Mesenchymal stem cell (in vitro differentiated cells and primary cell): ENCODE measurements at regions not wholly inside any gene's neighbourhood (a gene's known extent, or its start where the extent isn't known, plus 50 kb on each side); places are given as distances from the start of the nearest gene placed in this dataset.

ENCODE experiments used
- DNase-seq: peaks from one replicate; pipeline ENCODE4 v3.0.0-alpha.2; 2013
- H2AFZ ChIP-seq: one replicate; pipeline ENCODE4 v1.6.1; 2013; ENCODE audit warnings: low read depth, mild to moderate bottlenecking, control low read depth, inconsistent platforms, low read length, moderate library complexity
- H2AK5ac ChIP-seq: 2 replicates; pipeline ENCODE4 v1.6.1; 2013; ENCODE audit warnings: low read length, moderate library complexity, mild to moderate bottlenecking, inconsistent platforms; ENCODE audit not compliant: severe bottlenecking
- H2BK120ac ChIP-seq: one replicate; pipeline ENCODE4 v1.6.1; 2013; ENCODE audit warnings: low read depth, mild to moderate bottlenecking, inconsistent platforms, low read length, moderate library complexity
- H2BK12ac ChIP-seq, 2 experiments: one replicate each; pipeline ENCODE4 v1.6.1; 2013; ENCODE audit warnings: inconsistent platforms in 2 of 2, low read length in 2 of 2, mild to moderate bottlenecking in 2 of 2, moderate library complexity in 2 of 2, control low read depth in 1 of 2
- H2BK15ac ChIP-seq: one replicate; pipeline ENCODE4 v1.6.1; 2013; ENCODE audit warnings: mild to moderate bottlenecking, low read depth, inconsistent platforms; ENCODE audit not compliant: poor library complexity, severe bottlenecking
- H2BK5ac ChIP-seq: 2 replicates; pipeline ENCODE4 v1.6.1; 2013; ENCODE audit warnings: low read depth, mild to moderate bottlenecking, low read length, control low read depth, inconsistent platforms; ENCODE audit not compliant: poor library complexity, severe bottlenecking
- H3K14ac ChIP-seq, 2 experiments: one replicate each; pipeline ENCODE4 v1.6.1; 2013; ENCODE audit warnings: inconsistent platforms in 2 of 2, low read length in 2 of 2, control low read depth in 1 of 2, mild to moderate bottlenecking in 1 of 2, moderate library complexity in 1 of 2
- H3K18ac ChIP-seq, 2 experiments: one replicate each; pipeline ENCODE4 v1.6.1; 2013; ENCODE audit warnings: inconsistent platforms in 2 of 2, low read length in 2 of 2, control low read depth in 1 of 2, low read depth in 1 of 2, mild to moderate bottlenecking in 1 of 2
- H3K23ac ChIP-seq, 2 experiments: one replicate each; pipeline ENCODE4 v1.6.1; 2013; ENCODE audit warnings: inconsistent platforms in 2 of 2, low read length in 2 of 2, mild to moderate bottlenecking in 2 of 2, moderate library complexity in 2 of 2, control low read depth in 1 of 2
- H3K27ac ChIP-seq: 2 replicates; pipeline ENCODE4 v1.5.1; 2013; ENCODE audit warnings: mild to moderate bottlenecking, moderate library complexity, low read length, control low read depth, inconsistent platforms; ENCODE audit not compliant: poor library complexity, severe bottlenecking
- H3K27me3 ChIP-seq, 2 experiments: 2 replicates each; pipeline versions ENCODE4 v1.6.1 to v1.7.0; 2013; ENCODE audit warnings: low read length in 2 of 2, mild to moderate bottlenecking in 2 of 2, moderate library complexity in 2 of 2, control low read depth in 1 of 2, inconsistent platforms in 1 of 2; ENCODE audit not compliant: control insufficient read depth in 1 of 2, insufficient read depth in 1 of 2
- H3K36me3 ChIP-seq, 2 experiments: 2 replicates each; pipeline versions ENCODE4 v1.6.1 to v1.7.0; 2013; ENCODE audit warnings: low read length in 2 of 2, control low read depth in 1 of 2, inconsistent platforms in 1 of 2, low read depth in 1 of 2, mild to moderate bottlenecking in 1 of 2; ENCODE audit not compliant: insufficient read depth in 2 of 2, control insufficient read depth in 1 of 2
- H3K4ac ChIP-seq, 2 experiments: one replicate each; pipeline ENCODE4 v1.6.1; 2013; ENCODE audit warnings: inconsistent platforms in 2 of 2, low read length in 2 of 2, mild to moderate bottlenecking in 2 of 2, moderate library complexity in 2 of 2, control low read depth in 1 of 2, low read depth in 1 of 2
- H3K4me1 ChIP-seq: 2 replicates; pipeline ENCODE4 v1.6.1; 2013; ENCODE audit warnings: low read depth, low read length, control low read depth; ENCODE audit not compliant: control insufficient read depth, insufficient read depth
- H3K4me2 ChIP-seq: 2 replicates; pipeline ENCODE4 v1.6.1; 2013; ENCODE audit warnings: low read length, mild to moderate bottlenecking, inconsistent platforms; ENCODE audit not compliant: poor library complexity, severe bottlenecking
- H3K4me3 ChIP-seq, 2 experiments: 2 replicates each; pipeline versions ENCODE4 v1.5.1 to v1.7.0; 2013; ENCODE audit warnings: low read length in 2 of 2, mild to moderate bottlenecking in 2 of 2, control low read depth in 1 of 2, low read depth in 1 of 2; ENCODE audit not compliant: insufficient read depth in 1 of 2
- H3K79me1 ChIP-seq: replicated peaks from 2 replicates; pipeline ENCODE4 v1.6.1; 2013; ENCODE audit warnings: mild to moderate bottlenecking, control low read depth, low read length, inconsistent platforms; ENCODE audit not compliant: poor library complexity, severe bottlenecking
- H3K9ac ChIP-seq: 2 replicates; pipeline ENCODE4 v1.7.0; 2013; ENCODE audit warnings: mild to moderate bottlenecking, low read length, moderate library complexity
- H3K9me3 ChIP-seq: 2 replicates; pipeline ENCODE4 v1.7.0; 2013; ENCODE audit warnings: mild to moderate bottlenecking, low read length; ENCODE audit not compliant: control insufficient read depth
- H4K8ac ChIP-seq: one replicate; pipeline ENCODE4 v1.6.1; 2013; ENCODE audit warnings: inconsistent platforms, mild to moderate bottlenecking, low read length, moderate library complexity
- H4K91ac ChIP-seq: one replicate; pipeline ENCODE4 v1.6.1; 2013; ENCODE audit warnings: mild to moderate bottlenecking, low read length, inconsistent platforms
- WGBS: methylation state at CpG from one replicate; pipeline ENCODE4 v1.1.7; 2013; ENCODE audit warnings: mixed read lengths; 5-methylcytosine and 5-hydroxymethylcytosine counted together

DNA sequence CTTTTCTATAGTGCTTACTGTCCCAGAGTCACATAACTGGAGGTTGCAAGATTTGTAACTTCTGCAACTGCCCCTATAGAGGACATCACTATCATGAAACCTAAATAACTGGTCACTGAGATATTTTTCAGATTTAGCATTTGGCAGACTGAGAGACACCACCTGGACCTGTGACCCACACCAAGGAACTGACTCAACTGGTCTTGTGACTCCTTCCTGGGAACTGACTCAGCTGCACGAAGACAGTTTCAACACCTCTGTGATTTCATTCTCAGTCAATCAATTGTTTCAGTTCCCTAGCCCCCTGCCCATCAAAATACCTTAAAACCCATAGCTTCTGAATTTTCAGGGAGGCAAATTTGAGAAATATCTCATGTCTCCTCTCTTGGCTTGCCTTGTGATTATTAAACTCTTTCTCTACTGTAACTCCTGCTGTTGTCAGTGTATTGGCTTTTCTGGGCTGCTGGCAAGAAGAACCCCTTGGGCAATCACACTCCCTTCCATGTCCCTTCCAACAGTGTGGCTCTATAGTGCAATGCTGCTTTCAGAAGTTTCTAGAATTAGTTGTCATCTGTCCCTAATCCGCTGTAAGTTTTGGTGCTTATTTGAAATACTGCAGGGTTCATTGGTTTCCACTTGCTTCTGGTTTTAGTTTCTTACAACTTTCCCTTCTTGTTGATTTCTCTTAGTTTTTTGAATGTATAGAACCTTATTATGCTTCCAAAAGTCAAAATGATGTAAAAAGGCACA lies 127.8 kb upstream of the ADCY1 start:
- 65% methylated on average over 2 of the region's 2 CpGs for WGBS

GRCh38 chr7:45447296-45447695 lies 126.9 kb upstream of the ADCY1 start:
- H2AFZ ChIP-seq = no peak overlapping the region
- no peak overlapping the region for H2BK5ac ChIP-seq
- no peak overlapping the region for H4K91ac ChIP-seq
- no peak overlapping the region for H3K9ac ChIP-seq
- no peak overlapping the region for H3K23ac ChIP-seq
- H2BK12ac ChIP-seq = no peak overlapping the region
- H3K4me2 ChIP-seq = no peak overlapping the region
- no peaks in the 10 kb centered on the region for H3K79me1 ChIP-seq
- no peak overlapping the region for H3K4ac ChIP-seq
- H2BK15ac ChIP-seq = no peak overlapping the region
- no peaks in the 10 kb centered on the region for H3K4me1 ChIP-seq
- H3K27ac ChIP-seq = no peak overlapping the region
- H4K8ac ChIP-seq = no peak overlapping the region
- H2AK5ac ChIP-seq = no peak overlapping the region
- no peaks in the 10 kb centered on the region for H3K36me3 ChIP-seq
- 54% methylated on average over 1 of the region's 1 CpG for WGBS
- no peaks in the 10 kb centered on the region for H3K27me3 ChIP-seq
- H3K9me3 ChIP-seq = peaks cover 8% of the 10 kb centered on the region
- no peak overlapping the region for H3K18ac ChIP-seq
- H3K14ac ChIP-seq = no peak overlapping the region
- H2BK120ac ChIP-seq = no peak overlapping the region
- H3K4me3 ChIP-seq = no peak overlapping the region
- no peak for DNase-seq

More for the DNA sequence above, 127.8 kb upstream of the ADCY1 start:
- Histone ChIP-seq H3K4me3 (no peak overlapping the region), H3K9ac (no peak overlapping the region), H3K4me2 (no peak overlapping the region), H3K9me3 (peaks cover 8% of the 10 kb centered on the region), H2BK5ac (no peak overlapping the region), H3K36me3 (no peaks in the 10 kb centered on the region), H3K18ac (no peak overlapping the region), H3K4ac (no peak overlapping the region), H2BK12ac (no peak overlapping the region), H3K27me3 (no peaks in the 10 kb centered on the region), H3K79me1 (no peaks in the 10 kb centered on the region), H2BK15ac (no peak overlapping the region), H2BK120ac (no peak overlapping the region), H4K8ac (no peak overlapping the region), H2AK5ac (no peak overlapping the region), H3K14ac (no peak overlapping the region), H4K91ac (no peak overlapping the region), H3K23ac (no peak overlapping the region), H2AFZ (no peak overlapping the region), H3K4me1 (no peaks in the 10 kb centered on the region), H3K27ac (no peak overlapping the region)
- DNase-seq = no peak

DNA sequence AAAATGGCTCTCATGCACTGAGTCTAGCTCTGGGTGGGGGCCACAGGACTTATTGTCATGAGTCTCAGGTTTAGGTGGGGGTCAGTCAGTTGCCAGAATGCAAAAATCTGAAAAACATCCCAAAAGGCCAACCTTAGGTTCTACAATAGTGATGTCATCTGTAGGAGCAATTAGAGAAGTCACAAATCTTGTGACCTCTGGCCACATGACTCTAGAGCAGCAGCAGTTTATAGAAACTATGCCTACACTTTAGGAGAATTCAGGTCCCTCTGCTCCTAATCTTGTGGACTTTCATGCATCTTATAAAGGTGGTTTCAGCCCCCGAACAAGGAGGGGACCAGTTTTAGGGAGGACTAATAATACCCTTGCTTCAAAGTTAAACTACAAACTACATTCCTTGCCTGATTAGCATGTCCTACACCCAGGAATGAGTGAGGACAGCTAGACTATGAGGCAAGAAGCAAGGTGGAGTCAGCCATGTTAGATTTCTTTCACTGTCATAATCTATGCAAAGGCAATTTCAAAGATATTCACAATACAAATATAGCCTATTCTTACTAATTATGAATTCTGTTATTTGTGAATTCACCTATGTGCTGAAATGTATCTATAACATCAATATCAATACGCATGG lies 123.5 kb upstream of the ADCY1 start:
- WGBS = 93% methylated on average over 2 of the region's 2 CpGs
- H3K4me2 ChIP-seq = no peak overlapping the region

GRCh38 chr7:45451342-45452035 lies 122.7 kb upstream of the ADCY1 start:
- Histone ChIP-seq H3K4me1 (no peaks in the 10 kb centered on the region), H3K4ac (no peak overlapping the region), H3K27me3 (no peaks in the 10 kb centered on the region), H3K4me2 (no peak overlapping the region), H3K14ac (no peak overlapping the region), H2BK120ac (no peak overlapping the region), H3K9ac (peak overlapping the region; percentile 11), H3K36me3 (no peaks in the 10 kb centered on the region), H3K9me3 (peaks cover 3% of the 10 kb centered on the region), H3K79me1 (no peaks in the 10 kb centered on the region), H2AFZ (no peak overlapping the region), H2BK12ac (no peak overlapping the region), H3K23ac (no peak overlapping the region), H3K27ac (no peak overlapping the region), H4K8ac (no peak overlapping the region), H2AK5ac (no peak overlapping the region), H3K4me3 (no peak overlapping the region), H4K91ac (no peak overlapping the region), H2BK5ac (no peak overlapping the region), H2BK15ac (no peak overlapping the region), H3K18ac (no peak overlapping the region)
- WGBS = 62% methylated on average over 2 of the region's 2 CpGs
- DNase-seq = no peak

More for the DNA sequence above, 123.5 kb upstream of the ADCY1 start:
- no peak overlapping the region for H3K27ac ChIP-seq
- H3K4me3 ChIP-seq = no peak overlapping the region
- H3K9ac ChIP-seq = no peak overlapping the region
- H2AK5ac ChIP-seq = no peak overlapping the region
- H2BK12ac ChIP-seq = no peak overlapping the region
- no peaks in the 10 kb centered on the region for H3K27me3 ChIP-seq
- no peak overlapping the region for H2AFZ ChIP-seq
- H3K18ac ChIP-seq = no peak overlapping the region
- no peaks in the 10 kb centered on the region for H3K4me1 ChIP-seq
- H4K91ac ChIP-seq = no peak overlapping the region
- H2BK15ac ChIP-seq = no peak overlapping the region
- H3K36me3 ChIP-seq = no peaks in the 10 kb centered on the region
- H3K9me3 ChIP-seq = peaks cover 8% of the 10 kb centered on the region
- no peak overlapping the region for H2BK120ac ChIP-seq
- H3K23ac ChIP-seq = no peak overlapping the region
- H3K14ac ChIP-seq = no peak overlapping the region
- H3K4ac ChIP-seq = no peak overlapping the region
- no peaks in the 10 kb centered on the region for H3K79me1 ChIP-seq
- H4K8ac ChIP-seq = no peak overlapping the region
- DNase-seq = no peak
- H2BK5ac ChIP-seq = no peak overlapping the region
